Testis (tissue), 2 donors: ENCODE measurements at regions not wholly inside any gene's neighbourhood (a gene's known extent, or its start where the extent isn't known, plus 50 kb on each side); places are given as distances from the start of the nearest gene placed in this dataset.

ENCODE experiments used
- DNase-seq: peaks from one replicate; pipeline ENCODE4 v3.0.0-alpha.2; 2019
- H3K27ac ChIP-seq, 2 donors: fragments of 200-600 bp; sonication (generic); one replicate each; pipeline ENCODE4 v1.5.1; 2019
- H3K27me3 ChIP-seq: fragments of 200-600 bp; sonication (generic); one replicate; pipeline ENCODE4 v1.5.1; 2019
- H3K36me3 ChIP-seq: fragments of 200-600 bp; sonication (generic); one replicate; pipeline ENCODE4 v1.5.1; 2017; ENCODE audit warnings: low read depth; ENCODE audit errors: missing control alignments
- H3K4me1 ChIP-seq: fragments of 200-600 bp; sonication (generic); one replicate; pipeline ENCODE4 v1.5.1; 2019
- H3K4me3 ChIP-seq, 2 donors: fragments of 200-600 bp; sonication (generic); one replicate each; pipeline ENCODE4 v1.5.1; 2017 to 2019
- H3K9me3 ChIP-seq: fragments of 200-600 bp; sonication (generic); one replicate; pipeline ENCODE4 v1.5.1; 2017
- POLR2A ChIP-seq: fragments of 450-650 bp; IDR thresholded peaks from one replicate; pipeline ENCODE4 v1.6.1; 2017; ENCODE audit warnings: antibody characterized with exemption, mild to moderate bottlenecking, moderate library complexity
- whole genome bisulfite sequencing, 2 donors: methylation state at CpG; one replicate each; pipeline ENCODE4 v1.1.5; 2018; 5-methylcytosine and 5-hydroxymethylcytosine counted together
- intact Hi-C: fragments of 100-400 bp; cut with DNase I; formaldehyde crosslinking; loops from one replicate; pipeline ENCODE4 v1.15.1; 2023; ENCODE audit warnings: low total_unique reads
- TF ChIP-seq, protein P1 (sequence below), 3 experiments: fragments of 450-650 bp in 2 of 3; fragments of 200-600 bp in 1 of 3; sonication (generic) in 1 of 3; IDR thresholded peaks; one replicate each; pipeline ENCODE4 v1.5.1; 2016 to 2019; ENCODE audit warnings: antibody characterized with exemption in 3 of 3, mild to moderate bottlenecking in 2 of 3, moderate library complexity in 1 of 3

DNA sequence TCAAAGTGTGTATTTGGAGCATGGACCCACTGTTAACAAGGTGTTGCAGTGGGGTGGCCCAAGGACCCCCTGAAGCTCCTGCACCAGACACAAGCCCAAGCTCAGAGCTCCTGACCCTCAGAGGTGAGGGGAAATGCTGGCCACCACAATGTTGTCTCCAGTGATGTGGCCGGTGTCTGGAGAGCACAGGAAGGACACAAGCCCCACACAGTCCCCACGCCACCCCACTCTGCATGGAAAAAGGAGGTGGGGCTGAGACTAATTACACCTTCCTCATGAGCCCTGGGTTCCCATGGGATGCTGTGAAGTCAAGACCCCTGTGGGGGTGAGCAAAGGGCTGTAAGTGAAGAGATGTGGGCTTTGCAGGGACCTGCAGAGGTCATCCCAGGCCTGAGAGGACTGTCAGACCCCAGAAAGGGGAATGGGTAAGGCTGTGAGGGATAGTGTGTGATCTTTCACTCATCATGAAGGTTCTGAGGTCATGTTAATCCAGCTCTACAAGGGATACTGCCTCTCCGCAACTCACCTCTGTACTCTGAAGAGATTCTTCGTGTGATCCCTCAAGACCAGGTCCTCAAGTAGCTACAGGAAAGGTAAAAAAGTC lies 136.3 kb upstream of the DHRS4 start:
- H3K4me3 ChIP-seq: no peak overlapping the region
- H3K4me1 ChIP-seq: no peaks in the 10 kb centered on the region
- H3K9me3 ChIP-seq: no peaks in the 10 kb centered on the region
- TF ChIP-seq, protein P1, sequence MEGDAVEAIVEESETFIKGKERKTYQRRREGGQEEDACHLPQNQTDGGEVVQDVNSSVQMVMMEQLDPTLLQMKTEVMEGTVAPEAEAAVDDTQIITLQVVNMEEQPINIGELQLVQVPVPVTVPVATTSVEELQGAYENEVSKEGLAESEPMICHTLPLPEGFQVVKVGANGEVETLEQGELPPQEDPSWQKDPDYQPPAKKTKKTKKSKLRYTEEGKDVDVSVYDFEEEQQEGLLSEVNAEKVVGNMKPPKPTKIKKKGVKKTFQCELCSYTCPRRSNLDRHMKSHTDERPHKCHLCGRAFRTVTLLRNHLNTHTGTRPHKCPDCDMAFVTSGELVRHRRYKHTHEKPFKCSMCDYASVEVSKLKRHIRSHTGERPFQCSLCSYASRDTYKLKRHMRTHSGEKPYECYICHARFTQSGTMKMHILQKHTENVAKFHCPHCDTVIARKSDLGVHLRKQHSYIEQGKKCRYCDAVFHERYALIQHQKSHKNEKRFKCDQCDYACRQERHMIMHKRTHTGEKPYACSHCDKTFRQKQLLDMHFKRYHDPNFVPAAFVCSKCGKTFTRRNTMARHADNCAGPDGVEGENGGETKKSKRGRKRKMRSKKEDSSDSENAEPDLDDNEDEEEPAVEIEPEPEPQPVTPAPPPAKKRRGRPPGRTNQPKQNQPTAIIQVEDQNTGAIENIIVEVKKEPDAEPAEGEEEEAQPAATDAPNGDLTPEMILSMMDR (IDR thresholded peaks at IDR 0.05): no peak
- no peak for TF ChIP-seq POLR2A
- H3K36me3 ChIP-seq: no peaks in the 10 kb centered on the region
- WGBS, 2 donors: 59 to 69% methylated on average over 4 of the region's 4 CpGs
- no peak overlapping the region for H3K27ac ChIP-seq
- no peaks in the 10 kb centered on the region for H3K27me3 ChIP-seq
- DNase-seq: no peak
- intact Hi-C loops: no loop called here

GRCh38 chr14:23827100-23827892 lies 126.3 kb upstream of the DHRS4 start:
- WGBS, 2 donors: 85 to 87% methylated on average over 9 to 13 of the region's 13 CpGs
- no peak for DNase-seq

GRCh38 chr14:23828001-23828400 lies 125.6 kb upstream of the DHRS4 start:
- Histone ChIP-seq H3K9me3 (no peaks in the 10 kb centered on the region), H3K27me3 (no peaks in the 10 kb centered on the region), H3K36me3 (no peaks in the 10 kb centered on the region), H3K4me3 (no peak overlapping the region), H3K27ac (no peak overlapping the region), H3K4me1 (no peaks in the 10 kb centered on the region)
- intact Hi-C loops: no loop called here
- TF ChIP-seq, protein P1 (IDR thresholded peaks at IDR 0.05): no peak
- no peak for TF ChIP-seq POLR2A
- no peak for DNase-seq
- 59 to 74% methylated on average over 4 of the region's 4 CpGs for WGBS, 2 donors

More at GRCh38 chr14:23827100-23827892, 126.3 kb upstream of the DHRS4 start:
- TF ChIP-seq POLR2A: no peak
- TF ChIP-seq, protein P1 (IDR thresholded peaks at IDR 0.05): no peak
- Histone ChIP-seq H3K27ac (no peak overlapping the region), H3K27me3 (no peaks in the 10 kb centered on the region), H3K4me3 (no peak overlapping the region), H3K36me3 (no peaks in the 10 kb centered on the region), H3K9me3 (no peaks in the 10 kb centered on the region), H3K4me1 (no peaks in the 10 kb centered on the region)
- intact Hi-C loops: no loop called here

DNA sequence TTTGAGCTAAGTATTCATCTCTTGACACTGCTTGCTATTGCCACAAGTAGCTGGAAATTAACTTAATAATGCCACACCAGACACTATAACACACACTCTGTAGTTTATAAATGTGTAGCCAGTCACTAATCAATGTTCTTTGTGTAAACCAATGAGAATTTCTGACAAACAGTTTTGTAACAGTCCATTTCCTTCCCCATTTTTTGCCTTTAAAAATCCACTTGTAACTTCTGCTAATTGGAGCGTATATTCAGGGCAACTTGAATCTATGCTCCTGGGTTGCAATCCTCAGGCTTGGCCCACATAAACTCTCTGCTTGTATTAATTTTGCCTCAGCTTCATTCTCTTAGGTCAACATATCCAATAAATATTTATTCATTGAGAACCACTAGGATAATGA lies 125.0 kb upstream of the DHRS4 start:
- no peaks in the 10 kb centered on the region for H3K36me3 ChIP-seq
- WGBS, 2 donors: 70 to 88% methylated on average over 1 of the region's 1 CpG
- no peaks in the 10 kb centered on the region for H3K27me3 ChIP-seq
- H3K9me3 ChIP-seq: no peaks in the 10 kb centered on the region
- no peak overlapping the region for H3K27ac ChIP-seq
- DNase-seq: no peak
- TF ChIP-seq POLR2A: no peak
- TF ChIP-seq, protein P1 (IDR thresholded peaks at IDR 0.05): no peak
- no peak overlapping the region for H3K4me3 ChIP-seq
- intact Hi-C loops: no loop called here
- no peaks in the 10 kb centered on the region for H3K4me1 ChIP-seq
